ENCODE measurements at regions not wholly inside any gene's neighbourhood (a gene's known extent, or its start where the extent isn't known, plus 50 kb on each side); places are given as distances from the start of the nearest gene placed in this dataset.

DNA sequence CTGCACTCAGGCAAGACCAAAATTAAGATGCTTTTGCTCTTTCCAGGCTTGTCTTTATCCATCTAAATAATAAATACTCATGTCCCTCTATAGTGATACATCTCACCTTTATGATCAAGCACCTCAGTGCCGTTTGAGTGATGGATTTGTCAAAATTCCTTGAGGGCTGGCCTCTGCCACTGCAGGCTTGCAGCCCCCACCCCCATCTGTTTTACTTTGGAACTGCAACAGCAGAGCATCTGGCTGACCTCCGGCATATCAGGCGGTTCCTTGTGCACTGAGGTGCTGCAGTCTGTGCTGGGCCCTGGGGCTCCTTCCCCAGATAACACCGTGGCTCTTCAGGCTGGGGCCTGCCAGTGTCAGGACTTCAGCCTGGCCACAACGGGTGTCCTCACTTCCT lies 386.9 kb downstream of the CDH26 start:
- no peak overlapping the region for H2BK12ac ChIP-seq (ENCODE audit: low read length)
- no peak overlapping the region for H3K27ac ChIP-seq (replicated peaks; ENCODE audit: low read length)
- H4K8ac ChIP-seq (ENCODE audit: low read depth, low read length), result no peak overlapping the region
- peak overlapping the region; percentile 42 for H3K14ac ChIP-seq (ENCODE audit: low read length)
- H3K79me1 ChIP-seq (ENCODE audit: low read depth, low read length), result no peaks in the 10 kb centered on the region
- no peak overlapping the region for H3K23ac ChIP-seq (ENCODE audit: low read depth, low read length, poor library complexity)
- no peak overlapping the region for H2BK15ac ChIP-seq (ENCODE audit: low read length)
- H3K4me2 ChIP-seq (ENCODE audit: insufficient read depth, low read length, poor library complexity, severe bottlenecking), result no peak overlapping the region
- peak overlapping the region; percentile 32 for H3K18ac ChIP-seq (ENCODE audit: low read length)
- no peak for DNase-seq (ENCODE audit: low spot score)
- WGBS, 2 donors (ENCODE audit: extremely low coverage in 2 of 2, insufficient read length in 2 of 2, insufficient replicate concordance in 1 of 2), result no CpG with 5 or more reads among the region's 5 CpGs
- H3K9me3 ChIP-seq (replicated peaks in 1 of 2; ENCODE audit: control insufficient read depth in 2 of 2, insufficient read depth in 1 of 2, low read depth in 1 of 2, low read length in 2 of 2), result peaks cover 0 to 5% of the 10 kb centered on the region in 2 donors
- no peak overlapping the region for H4K91ac ChIP-seq (ENCODE audit: low read depth, low read length, poor library complexity)
- H2AK5ac ChIP-seq (ENCODE audit: low read depth, low read length), result no peak overlapping the region
- H3K9ac ChIP-seq (ENCODE audit: low read depth, low read length, poor library complexity), result no peak overlapping the region
- no peaks in the 10 kb centered on the region for H3K4me1 ChIP-seq (ENCODE audit: control insufficient read depth in 2 of 2, insufficient read depth in 1 of 2, low read depth in 1 of 2, low read length in 2 of 2)
- no peaks in the 10 kb centered on the region for H3K36me3 ChIP-seq (replicated peaks in 1 of 2; ENCODE audit: control insufficient read depth in 2 of 2, insufficient read depth in 2 of 2, low read length in 2 of 2)
- H2AFZ ChIP-seq (ENCODE audit: low read length), result no peak overlapping the region
- H3K27me3 ChIP-seq (ENCODE audit: control insufficient read depth in 3 of 3, insufficient read depth in 3 of 3, low read depth in 1 of 3, low read length in 3 of 3), result no peaks in the 10 kb centered on the region
- no peak overlapping the region for H2BK120ac ChIP-seq (ENCODE audit: low read depth, low read length)
- H3K4me3 ChIP-seq (ENCODE audit: low read length in 2 of 2), result no peak overlapping the region
- H2BK5ac ChIP-seq (ENCODE audit: low read length), result no peak overlapping the region
- H3K4ac ChIP-seq (ENCODE audit: low read length), result no peak overlapping the region

DNA sequence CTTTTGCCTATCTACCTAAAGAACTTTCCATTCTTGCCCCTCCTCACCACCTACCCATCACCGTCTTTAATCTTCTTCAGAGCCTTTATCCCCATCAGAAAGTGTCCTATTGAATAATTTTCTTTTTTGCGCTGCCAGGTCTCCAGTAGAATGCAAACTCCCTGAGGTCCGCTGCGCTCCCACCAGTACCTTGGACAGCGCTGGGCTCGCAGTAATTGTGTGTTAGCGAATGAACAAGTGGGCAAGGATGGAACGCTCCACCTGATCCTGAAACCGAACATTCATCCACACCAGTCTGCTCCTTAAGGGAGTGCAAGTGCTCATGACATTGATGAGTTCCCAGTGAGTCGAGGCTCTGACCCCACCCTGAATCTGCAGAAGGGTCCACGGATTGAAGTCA lies 391.2 kb downstream of the CDH26 start:
- no peak overlapping the region for H3K14ac ChIP-seq (ENCODE audit: low read length)
- H2AFZ ChIP-seq (ENCODE audit: low read length), result no peak overlapping the region
- H2BK120ac ChIP-seq (ENCODE audit: low read depth, low read length), result no peak overlapping the region
- peaks cover 0 to 2% of the 10 kb centered on the region in 2 donors for H3K4me1 ChIP-seq (ENCODE audit: control insufficient read depth in 2 of 2, insufficient read depth in 1 of 2, low read depth in 1 of 2, low read length in 2 of 2)
- no peak overlapping the region for H3K23ac ChIP-seq (ENCODE audit: low read depth, low read length, poor library complexity)
- no peak overlapping the region for H2AK5ac ChIP-seq (ENCODE audit: low read depth, low read length)
- H3K79me1 ChIP-seq (ENCODE audit: low read depth, low read length), result no peaks in the 10 kb centered on the region
- H3K18ac ChIP-seq (ENCODE audit: low read length), result no peak overlapping the region
- no peaks in the 10 kb centered on the region for H3K36me3 ChIP-seq (replicated peaks in 1 of 2; ENCODE audit: control insufficient read depth in 2 of 2, insufficient read depth in 2 of 2, low read length in 2 of 2)
- no peak overlapping the region for H2BK15ac ChIP-seq (ENCODE audit: low read length)
- no peak overlapping the region for H2BK12ac ChIP-seq (ENCODE audit: low read length)
- H3K27me3 ChIP-seq (ENCODE audit: control insufficient read depth in 3 of 3, insufficient read depth in 3 of 3, low read depth in 1 of 3, low read length in 3 of 3), result no peaks in the 10 kb centered on the region
- DNase-seq (ENCODE audit: low spot score), result no peak
- no peak overlapping the region for H3K27ac ChIP-seq (replicated peaks; ENCODE audit: low read length)
- H3K4me2 ChIP-seq (ENCODE audit: insufficient read depth, low read length, poor library complexity, severe bottlenecking), result no peak overlapping the region
- H3K4ac ChIP-seq (ENCODE audit: low read length), result no peak overlapping the region
- WGBS, 2 donors (ENCODE audit: extremely low coverage in 2 of 2, insufficient read length in 2 of 2, insufficient replicate concordance in 1 of 2), result 100% methylated on average over 1 of the region's 11 CpGs; no CpG with 5 or more reads in 1 of the 2 donors
- no peak overlapping the region for H4K8ac ChIP-seq (ENCODE audit: low read depth, low read length)
- peaks cover 0 to 2% of the 10 kb centered on the region in 2 donors for H3K9me3 ChIP-seq (replicated peaks in 1 of 2; ENCODE audit: control insufficient read depth in 2 of 2, insufficient read depth in 1 of 2, low read depth in 1 of 2, low read length in 2 of 2)
- H3K4me3 ChIP-seq (ENCODE audit: low read length in 2 of 2), result no peak overlapping the region
- no peak overlapping the region for H3K9ac ChIP-seq (ENCODE audit: low read depth, low read length, poor library complexity)
- no peak overlapping the region for H2BK5ac ChIP-seq (ENCODE audit: low read length)
- no peak overlapping the region for H4K91ac ChIP-seq (ENCODE audit: low read depth, low read length, poor library complexity)

DNA sequence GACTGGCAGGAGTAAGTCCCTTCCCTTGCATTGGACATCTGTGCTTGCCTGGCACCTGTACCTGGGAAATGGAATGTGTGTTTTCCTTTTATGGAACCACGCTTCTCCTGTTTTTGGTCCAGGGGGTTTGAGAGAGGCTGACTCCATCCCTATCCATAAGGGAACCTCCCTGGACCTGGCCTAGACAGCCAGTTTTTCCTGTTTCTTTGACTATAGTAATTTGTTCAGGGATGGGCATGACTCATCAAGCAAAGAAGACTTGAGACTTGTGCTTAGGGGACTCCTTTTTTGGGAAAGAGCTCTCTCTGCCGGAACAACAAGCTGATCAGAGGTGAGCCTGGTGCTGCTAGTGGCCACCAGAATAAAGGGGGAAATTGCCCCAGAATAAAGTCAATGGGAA lies 393.8 kb downstream of the CDH26 start:
- H2BK12ac ChIP-seq (ENCODE audit: low read length), result no peak overlapping the region
- DNase-seq (ENCODE audit: low spot score), result no peak
- no CpG with 5 or more reads among the region's 2 CpGs for WGBS, 2 donors (ENCODE audit: extremely low coverage in 2 of 2, insufficient read length in 2 of 2, insufficient replicate concordance in 1 of 2)

DNA sequence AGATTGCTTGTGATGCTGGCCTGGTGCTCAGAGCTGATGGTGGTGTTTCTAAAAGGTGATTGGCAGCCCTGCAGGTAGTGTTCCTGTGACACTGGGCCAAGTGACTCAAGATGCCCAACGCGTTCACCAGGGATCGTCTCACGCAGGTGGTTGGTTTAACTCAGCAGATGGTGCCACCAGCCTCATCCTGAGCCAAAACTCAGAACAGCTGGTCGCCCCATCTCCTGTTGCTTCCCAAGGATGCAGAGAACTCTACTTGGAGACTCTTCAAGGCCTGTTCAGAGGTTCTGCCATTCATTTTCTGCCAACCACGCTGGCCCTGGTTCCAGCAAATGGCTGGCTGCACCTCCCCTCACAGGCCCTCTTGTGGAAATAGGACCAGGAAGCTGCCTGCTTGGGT lies 394.4 kb downstream of the CDH26 start:
- no peak overlapping the region for H2BK5ac ChIP-seq (ENCODE audit: low read length)
- peaks cover 0 to 2% of the 10 kb centered on the region in 2 donors for H3K9me3 ChIP-seq (replicated peaks in 1 of 2; ENCODE audit: control insufficient read depth in 2 of 2, insufficient read depth in 1 of 2, low read depth in 1 of 2, low read length in 2 of 2)
- DNase-seq (ENCODE audit: low spot score), result no peak
- no peak overlapping the region for H4K91ac ChIP-seq (ENCODE audit: low read depth, low read length, poor library complexity)
- no peak overlapping the region for H3K9ac ChIP-seq (ENCODE audit: low read depth, low read length, poor library complexity)
- H2AFZ ChIP-seq (ENCODE audit: low read length), result no peak overlapping the region
- H3K4me1 ChIP-seq (ENCODE audit: control insufficient read depth in 2 of 2, insufficient read depth in 1 of 2, low read depth in 1 of 2, low read length in 2 of 2), result peaks cover 0 to 2% of the 10 kb centered on the region in 2 donors
- no peak overlapping the region for H3K23ac ChIP-seq (ENCODE audit: low read depth, low read length, poor library complexity)
- H3K27ac ChIP-seq (replicated peaks; ENCODE audit: low read length), result no peak overlapping the region
- no peak overlapping the region for H2BK12ac ChIP-seq (ENCODE audit: low read length)
- no peak overlapping the region for H4K8ac ChIP-seq (ENCODE audit: low read depth, low read length)
- no peak overlapping the region for H3K4ac ChIP-seq (ENCODE audit: low read length)
- no peaks in the 10 kb centered on the region for H3K36me3 ChIP-seq (replicated peaks in 1 of 2; ENCODE audit: control insufficient read depth in 2 of 2, insufficient read depth in 2 of 2, low read length in 2 of 2)
- no peaks in the 10 kb centered on the region for H3K27me3 ChIP-seq (ENCODE audit: control insufficient read depth in 3 of 3, insufficient read depth in 3 of 3, low read depth in 1 of 3, low read length in 3 of 3)
- H2BK15ac ChIP-seq (ENCODE audit: low read length), result no peak overlapping the region
- no peak overlapping the region for H3K14ac ChIP-seq (ENCODE audit: low read length)
- H3K79me1 ChIP-seq (ENCODE audit: low read depth, low read length), result no peaks in the 10 kb centered on the region
- no peak overlapping the region for H3K18ac ChIP-seq (ENCODE audit: low read length)
- H2BK120ac ChIP-seq (ENCODE audit: low read depth, low read length), result no peak overlapping the region
- no peak overlapping the region for H3K4me3 ChIP-seq (ENCODE audit: low read length in 2 of 2)
- WGBS, 2 donors (ENCODE audit: extremely low coverage in 2 of 2, insufficient read length in 2 of 2, insufficient replicate concordance in 1 of 2), result no CpG with 5 or more reads among the region's 6 CpGs
- no peak overlapping the region for H2AK5ac ChIP-seq (ENCODE audit: low read depth, low read length)
- H3K4me2 ChIP-seq (ENCODE audit: insufficient read depth, low read length, poor library complexity, severe bottlenecking), result no peak overlapping the region

More for the DNA sequence above, 393.8 kb downstream of the CDH26 start:
- Histone ChIP-seq H3K4me2 (ENCODE audit: insufficient read depth, low read length, poor library complexity, severe bottlenecking) (no peak overlapping the region), H3K27ac (replicated peaks; ENCODE audit: low read length) (no peak overlapping the region), H3K18ac (ENCODE audit: low read length) (no peak overlapping the region), H3K9ac (ENCODE audit: low read depth, low read length, poor library complexity) (no peak overlapping the region), H4K91ac (ENCODE audit: low read depth, low read length, poor library complexity) (no peak overlapping the region), H3K4me1 (ENCODE audit: control insufficient read depth in 2 of 2, insufficient read depth in 1 of 2, low read depth in 1 of 2, low read length in 2 of 2) (peaks cover 0 to 2% of the 10 kb centered on the region in 2 donors), H3K4ac (ENCODE audit: low read length) (no peak overlapping the region), H3K23ac (ENCODE audit: low read depth, low read length, poor library complexity) (no peak overlapping the region), H2AK5ac (ENCODE audit: low read depth, low read length) (no peak overlapping the region), H3K36me3 (replicated peaks in 1 of 2; ENCODE audit: control insufficient read depth in 2 of 2, insufficient read depth in 2 of 2, low read length in 2 of 2) (no peaks in the 10 kb centered on the region), H3K14ac (ENCODE audit: low read length) (no peak overlapping the region), H2BK120ac (ENCODE audit: low read depth, low read length) (no peak overlapping the region), H2BK5ac (ENCODE audit: low read length) (no peak overlapping the region), H4K8ac (ENCODE audit: low read depth, low read length) (no peak overlapping the region), H3K9me3 (replicated peaks in 1 of 2; ENCODE audit: control insufficient read depth in 2 of 2, insufficient read depth in 1 of 2, low read depth in 1 of 2, low read length in 2 of 2) (peaks cover 0 to 2% of the 10 kb centered on the region in 2 donors), H2BK15ac (ENCODE audit: low read length) (no peak overlapping the region), H3K27me3 (ENCODE audit: control insufficient read depth in 3 of 3, insufficient read depth in 3 of 3, low read depth in 1 of 3, low read length in 3 of 3) (no peaks in the 10 kb centered on the region), H3K79me1 (ENCODE audit: low read depth, low read length) (no peaks in the 10 kb centered on the region), H2AFZ (ENCODE audit: low read length) (no peak overlapping the region), H3K4me3 (ENCODE audit: low read length in 2 of 2) (no peak overlapping the region)

All from neuronal stem cell (in vitro differentiated cells).